Adrenal gland (tissue), 9 donors: ENCODE measurements at regions not wholly inside any gene's neighbourhood (a gene's known extent, or its start where the extent isn't known, plus 50 kb on each side); places are given as distances from the start of the nearest gene placed in this dataset.

Source experiments
- DNase-seq, 7 donors: peaks; one replicate each; pipeline ENCODE4 v3.0.0-alpha.2; 2019 to 2020
- H3K27ac ChIP-seq, 5 donors: fragments of 200-600 bp; sonication (generic) in 4 of 5; 1 replicate in 3 of 5; 2 replicates in 2 of 5; pipeline versions ENCODE4 v1.5.1 to v1.8.0; 2016 to 2020; ENCODE audit warnings: mild to moderate bottlenecking in 1 of 5
- H3K27me3 ChIP-seq: fragments of 200-600 bp; 2 replicates; pipeline ENCODE4 v1.8.0; 2021
- H3K36me3 ChIP-seq, 2 donors: fragments of 200-600 bp; replicated peaks in 1 of 2; 1 replicate in 1 of 2; 2 replicates in 1 of 2; pipeline versions ENCODE4 v1.5.1 to v1.8.0; 2018 to 2022
- H3K4me1 ChIP-seq, 2 donors: fragments of 200-600 bp; replicated peaks in 1 of 2; 1 replicate in 1 of 2; 2 replicates in 1 of 2; pipeline versions ENCODE4 v1.5.1 to v1.8.0; 2018 to 2021
- H3K4me3 ChIP-seq, 4 donors: fragments of 200-600 bp; sonication (generic) in 3 of 4; one replicate each; pipeline ENCODE4 v1.5.1; 2016 to 2018
- H3K9me3 ChIP-seq, 3 donors: fragments of 200-600 bp; sonication (generic) in 1 of 3; replicated peaks in 1 of 3; 1 replicate in 2 of 3; 2 replicates in 1 of 3; pipeline versions ENCODE4 v1.5.1 to v1.8.0; 2016 to 2021
- POLR2A ChIP-seq, 2 donors: fragments of 450-650 bp; IDR thresholded peaks; one replicate each; pipeline ENCODE4 v1.6.1; 2017; ENCODE audit warnings: antibody characterized with exemption in 2 of 2, mild to moderate bottlenecking in 2 of 2, moderate library complexity in 1 of 2
- WGBS, 4 donors: extraction: QIAGEN DNeasy Blood & Tissue Kit in 2 of 4; methylation state at CpG; one replicate each; pipeline versions ENCODE4 v1.1.5 to v1.1.7; 2013 to 2017; 5-methylcytosine and 5-hydroxymethylcytosine counted together
- intact Hi-C, 2 donors: fragments of 100-400 bp; cut with DNase I; formaldehyde crosslinking; loops; one replicate each; pipeline versions ENCODE4 v1.14.1 to v1.15.0; 2022 to 2023
- TF ChIP-seq, protein P1 (sequence below), 6 experiments: fragments of 450-650 bp in 4 of 6; fragments of 200-600 bp in 2 of 6; sonication (generic) in 1 of 6; IDR thresholded peaks; 1 replicate in 5 of 6; 2 replicates in 1 of 6; pipeline versions ENCODE4 v1.5.1 to v1.8.0; 2016 to 2021; ENCODE audit warnings: antibody characterized with exemption in 6 of 6, mild to moderate bottlenecking in 2 of 6, moderate library complexity in 1 of 6
- donor health status: healthy with polysubstance abuse.
- donor health status: Bipolar disorder and iron deficiency.
- donor health status: DM: yes; HTN: yes; CAD: no.
- donor health status: DM: no; HTN: no; CAD: no.
- donor health status: DM: no; HTN: no; CAD: no.

DNA sequence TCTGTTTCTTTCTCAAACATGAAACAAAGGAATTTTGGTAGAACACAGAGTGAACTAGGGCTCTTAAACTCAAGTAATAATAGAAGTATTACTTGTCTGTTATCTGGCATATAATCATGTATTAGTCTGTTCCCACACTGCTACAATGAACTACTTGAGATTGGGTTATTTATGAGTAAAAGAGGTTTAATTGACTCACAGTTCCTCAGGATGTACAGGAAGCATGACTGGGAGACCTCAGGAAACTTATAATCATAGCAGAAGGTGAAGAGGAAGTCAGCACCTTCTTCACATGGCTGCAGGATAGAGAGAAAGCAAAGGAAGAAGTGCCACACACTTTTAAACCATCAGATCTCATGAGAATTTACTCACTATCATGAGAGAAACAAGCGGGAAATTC, 273.4 kb downstream of the ETS1 start:
- Histone ChIP-seq H3K4me3 (no peak overlapping the region), H3K36me3 (no peaks in the 10 kb centered on the region), H3K4me1 (no peaks in the 10 kb centered on the region), H3K27ac (no peak overlapping the region), H3K9me3 (no peaks in the 10 kb centered on the region), H3K27me3 (no peaks in the 10 kb centered on the region)
- intact Hi-C loops, result no loop called here
- DNase-seq, result no peak
- TF ChIP-seq POLR2A (IDR thresholded peaks at IDR 0.05), result no peak
- TF ChIP-seq, protein P1, sequence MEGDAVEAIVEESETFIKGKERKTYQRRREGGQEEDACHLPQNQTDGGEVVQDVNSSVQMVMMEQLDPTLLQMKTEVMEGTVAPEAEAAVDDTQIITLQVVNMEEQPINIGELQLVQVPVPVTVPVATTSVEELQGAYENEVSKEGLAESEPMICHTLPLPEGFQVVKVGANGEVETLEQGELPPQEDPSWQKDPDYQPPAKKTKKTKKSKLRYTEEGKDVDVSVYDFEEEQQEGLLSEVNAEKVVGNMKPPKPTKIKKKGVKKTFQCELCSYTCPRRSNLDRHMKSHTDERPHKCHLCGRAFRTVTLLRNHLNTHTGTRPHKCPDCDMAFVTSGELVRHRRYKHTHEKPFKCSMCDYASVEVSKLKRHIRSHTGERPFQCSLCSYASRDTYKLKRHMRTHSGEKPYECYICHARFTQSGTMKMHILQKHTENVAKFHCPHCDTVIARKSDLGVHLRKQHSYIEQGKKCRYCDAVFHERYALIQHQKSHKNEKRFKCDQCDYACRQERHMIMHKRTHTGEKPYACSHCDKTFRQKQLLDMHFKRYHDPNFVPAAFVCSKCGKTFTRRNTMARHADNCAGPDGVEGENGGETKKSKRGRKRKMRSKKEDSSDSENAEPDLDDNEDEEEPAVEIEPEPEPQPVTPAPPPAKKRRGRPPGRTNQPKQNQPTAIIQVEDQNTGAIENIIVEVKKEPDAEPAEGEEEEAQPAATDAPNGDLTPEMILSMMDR (IDR thresholded peaks at IDR 0.05), result no peak
- 79 to 96% (median 86%) methylated on average over 1 of the region's 1 CpG for WGBS, 4 donors

DNA sequence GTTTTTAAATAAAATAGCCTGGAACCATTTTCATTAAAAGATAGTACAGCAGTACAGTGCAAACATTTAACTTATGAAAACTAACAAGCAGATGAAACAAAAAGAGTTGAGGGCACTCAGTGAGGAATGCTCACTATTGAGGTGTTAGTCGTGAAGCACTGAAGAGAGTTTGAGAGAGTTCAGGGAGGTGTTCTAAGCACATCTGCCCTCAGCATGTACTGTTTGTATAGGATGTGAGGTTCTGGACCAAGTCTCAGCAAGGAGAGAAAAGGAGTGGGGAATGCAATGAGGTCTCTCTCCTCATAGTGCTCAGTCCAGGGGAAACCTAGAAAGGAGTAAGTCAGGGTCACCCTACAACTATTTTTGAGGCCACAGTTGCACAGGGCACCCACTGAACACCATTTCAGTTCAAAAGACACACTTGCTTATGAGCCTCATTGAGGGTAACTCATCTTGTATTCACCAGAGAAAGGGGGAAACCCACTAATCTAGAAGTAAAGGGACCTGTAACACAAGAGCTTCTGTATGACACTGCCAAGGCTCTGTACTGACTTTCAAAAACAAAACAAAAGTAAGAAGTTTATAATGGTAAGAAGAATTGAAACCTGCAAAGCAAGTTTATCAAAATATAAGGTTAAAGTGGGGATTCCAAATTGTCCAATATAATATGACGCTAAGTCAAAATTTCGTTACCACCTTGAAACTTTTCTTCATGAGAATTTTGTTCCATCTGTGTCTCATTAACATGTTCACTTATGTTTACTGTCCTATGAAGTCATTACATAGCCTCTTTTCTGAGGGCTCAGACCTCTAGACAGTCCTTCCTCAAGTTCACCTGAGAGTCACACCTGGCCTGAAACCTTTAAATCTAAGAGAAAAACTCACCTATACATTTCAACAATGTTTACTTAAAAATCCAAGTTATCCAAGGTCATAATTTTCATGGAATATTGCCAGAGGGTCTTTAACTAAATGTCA, 275.3 kb downstream of the ETS1 start:
- intact Hi-C loops, result no loop called here
- no peak for DNase-seq
- Histone ChIP-seq H3K36me3 (no peaks in the 10 kb centered on the region), H3K27me3 (no peaks in the 10 kb centered on the region), H3K4me1 (no peaks in the 10 kb centered on the region), H3K9me3 (no peaks in the 10 kb centered on the region), H3K4me3 (no peak overlapping the region), H3K27ac (no peak overlapping the region)
- 60 to 63% (median 61%) methylated on average over 3 of the region's 3 CpGs for WGBS, 4 donors
- TF ChIP-seq, protein P1 (IDR thresholded peaks at IDR 0.05), result no peak
- no peak for TF ChIP-seq POLR2A (IDR thresholded peaks at IDR 0.05)

DNA sequence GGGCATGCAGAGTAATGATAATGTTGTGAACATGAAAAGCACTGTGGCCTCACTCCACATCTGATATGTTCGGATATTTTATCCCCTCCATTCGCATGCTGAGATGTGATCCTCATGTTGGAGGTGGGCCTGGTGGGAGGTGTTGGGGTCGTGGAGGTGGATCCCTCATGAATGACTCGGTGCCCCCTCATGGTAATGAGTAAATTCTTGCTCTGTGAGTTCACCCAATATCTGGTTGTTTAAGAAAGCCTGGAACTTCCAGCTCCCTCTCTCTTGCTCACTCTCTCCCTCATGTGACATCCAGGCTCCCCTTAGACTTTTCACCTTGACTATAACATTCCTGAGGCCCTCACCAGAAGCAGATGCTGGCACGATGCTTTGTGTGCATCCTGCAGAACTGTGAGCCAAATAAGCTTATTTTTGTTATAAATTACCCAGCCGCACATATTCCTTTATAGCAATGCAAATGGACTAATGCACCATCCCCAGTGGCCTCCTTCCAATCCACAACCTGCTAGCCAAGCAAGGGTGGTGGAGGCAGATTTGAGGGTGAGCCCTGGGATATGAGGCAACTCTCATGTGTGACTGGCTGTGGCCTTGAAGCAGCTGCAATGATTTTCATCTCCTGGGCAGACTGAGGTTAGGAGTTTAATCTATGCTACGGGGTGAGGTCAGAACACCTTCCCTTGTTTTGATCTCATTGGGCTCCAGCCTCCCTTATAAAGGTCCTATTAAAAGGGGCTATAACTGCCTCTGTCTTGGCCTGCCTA, 276.5 kb downstream of the ETS1 start:
- intact Hi-C loops, result no loop called here
- Histone ChIP-seq H3K9me3 (no peaks in the 10 kb centered on the region), H3K27ac (no peak overlapping the region), H3K36me3 (no peaks in the 10 kb centered on the region), H3K27me3 (no peaks in the 10 kb centered on the region), H3K4me1 (no peaks in the 10 kb centered on the region), H3K4me3 (no peak overlapping the region)
- TF ChIP-seq, protein P1 (IDR thresholded peaks at IDR 0.05), result no peak
- TF ChIP-seq POLR2A (IDR thresholded peaks at IDR 0.05), result no peak
- DNase-seq, result peak in 1 of 7 donors; percentile 26
- WGBS, 4 donors, result 74 to 89% (median 82%) methylated on average over 7 of the region's 7 CpGs

DNA sequence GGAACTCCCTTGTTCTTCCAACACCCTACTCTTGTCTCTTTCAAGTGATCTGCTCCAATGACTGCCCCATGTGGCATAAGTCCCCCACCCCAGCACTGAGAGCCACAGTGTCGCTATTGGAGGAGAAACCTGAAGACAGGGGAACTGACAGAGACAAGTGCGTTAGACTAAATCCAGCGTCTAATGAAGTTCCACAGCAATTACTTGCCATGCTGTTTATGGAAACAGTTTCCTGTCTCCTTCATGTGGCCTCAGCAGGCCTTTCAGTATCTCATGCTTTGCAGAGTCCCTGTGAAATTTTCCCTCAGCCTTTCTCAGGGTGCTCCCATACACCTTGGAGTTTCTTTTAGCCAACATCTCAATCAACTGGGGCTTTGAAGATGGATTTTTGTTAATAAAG, 277.4 kb downstream of the ETS1 start:
- TF ChIP-seq, protein P1 (IDR thresholded peaks at IDR 0.05), result no peak
- TF ChIP-seq POLR2A (IDR thresholded peaks at IDR 0.05), result no peak
- Histone ChIP-seq H3K4me3 (no peak overlapping the region), H3K27me3 (no peaks in the 10 kb centered on the region), H3K27ac (no peak overlapping the region), H3K9me3 (no peaks in the 10 kb centered on the region), H3K36me3 (no peaks in the 10 kb centered on the region), H3K4me1 (no peaks in the 10 kb centered on the region)
- WGBS, 4 donors, result 83 to 93% (median 91%) methylated on average over 3 of the region's 3 CpGs
- no peak for DNase-seq
- intact Hi-C loops, result no loop called here
